AG08396 (cell line): ENCODE measurements at regions not wholly inside any gene's neighbourhood (a gene's known extent, or its start where the extent isn't known, plus 50 kb on each side); places are given as distances from the start of the nearest gene placed in this dataset.

Experiments used
- DNase-seq: peaks from one replicate; pipeline ENCODE4 v3.0.0; 2012; ENCODE audit warnings: low spot score, mixed read lengths

DNA sequence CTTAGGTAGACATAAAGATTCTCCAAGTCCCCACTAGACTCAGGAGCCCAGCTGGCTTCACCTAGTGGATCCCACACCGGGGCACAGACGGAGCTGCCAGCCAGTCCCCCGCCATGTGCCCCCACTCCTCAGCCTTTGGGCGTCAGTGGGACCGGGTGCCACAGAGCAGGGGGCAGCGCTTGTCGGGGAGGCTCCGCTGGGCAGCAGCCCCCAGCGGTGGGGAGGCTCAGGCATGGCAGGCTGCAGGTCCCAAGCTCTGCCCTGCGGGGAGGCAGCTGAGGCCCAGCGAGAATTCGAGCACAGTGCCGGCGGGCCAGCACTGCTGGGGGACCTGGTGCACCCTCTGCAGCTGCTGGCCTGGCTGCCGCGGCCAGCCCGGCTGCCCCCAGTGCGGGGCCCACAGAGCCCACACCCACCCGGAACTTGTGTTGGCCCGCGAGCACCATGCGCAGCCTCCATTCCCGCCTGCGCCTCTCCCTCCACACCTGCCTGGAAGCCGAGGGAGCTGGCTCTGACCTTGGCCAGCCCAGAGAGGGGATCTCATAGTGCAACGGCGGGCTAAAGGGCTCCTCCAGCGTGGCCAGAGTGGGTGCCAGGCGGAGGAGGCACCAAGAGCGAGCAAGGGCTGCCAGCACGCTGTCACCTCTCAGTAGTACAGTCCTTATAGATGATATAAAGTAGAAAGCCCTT is 390.7 kb downstream of the PLK2 start:
- no peak for DNase-seq

DNA sequence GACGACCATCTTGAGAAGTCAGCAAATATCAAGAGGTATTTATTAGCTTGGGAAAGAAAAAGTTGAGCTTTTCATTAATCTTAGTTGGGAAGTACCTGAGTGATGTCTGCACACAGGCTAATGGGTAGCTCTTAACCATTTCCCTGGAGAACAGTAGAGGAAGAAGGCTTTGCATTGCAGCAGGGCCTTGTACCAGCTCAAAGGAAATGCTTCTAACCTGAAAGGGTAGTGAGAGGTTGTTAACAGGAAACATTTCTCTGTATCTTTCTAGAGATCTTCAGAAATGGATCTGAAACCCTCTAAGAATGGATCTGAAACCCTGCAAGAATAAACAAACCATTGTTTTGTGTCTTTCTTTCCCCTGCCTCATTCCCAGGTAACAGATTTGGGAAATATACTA is 393.3 kb downstream of the PLK2 start:
- no peak for DNase-seq

DNA sequence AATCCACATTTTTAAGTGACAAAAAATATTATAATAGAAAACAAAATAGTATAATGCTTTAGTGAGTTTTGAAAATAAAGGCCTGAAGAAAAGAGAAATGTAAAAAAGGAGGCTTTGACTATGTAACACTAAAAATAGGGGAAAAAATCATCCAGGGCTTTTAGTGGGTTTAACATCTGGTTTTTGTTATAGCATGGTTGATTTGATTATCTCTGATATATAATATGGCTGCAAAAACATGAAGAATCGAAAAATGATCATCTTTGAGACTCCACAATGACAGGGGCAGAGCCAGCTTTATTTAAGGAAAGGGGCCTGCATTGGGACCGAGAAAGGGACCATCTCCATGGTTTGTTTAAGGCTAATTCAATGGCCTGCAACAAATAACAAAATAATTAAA is 393.8 kb downstream of the PLK2 start:
- DNase-seq, result no peak

DNA sequence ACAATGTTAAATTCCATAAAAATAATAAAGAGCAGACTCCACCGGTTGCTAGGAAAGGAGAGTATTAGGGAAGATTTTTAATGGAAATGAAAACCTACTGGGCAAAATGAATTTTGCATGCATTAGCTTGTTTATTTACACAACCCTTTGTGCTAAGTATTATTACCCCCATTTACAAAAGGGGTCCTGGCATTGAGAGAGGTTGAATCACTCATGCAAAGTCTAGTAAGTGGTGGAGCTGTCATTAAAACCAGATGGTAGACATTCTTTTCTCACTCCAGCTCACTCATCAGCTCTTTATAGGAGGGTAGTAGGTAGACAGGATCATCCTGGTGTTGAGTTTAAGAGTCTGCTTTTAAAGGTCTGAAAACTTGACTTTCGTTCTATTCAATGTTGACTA is 395.1 kb downstream of the PLK2 start:
- no peak for DNase-seq

DNA sequence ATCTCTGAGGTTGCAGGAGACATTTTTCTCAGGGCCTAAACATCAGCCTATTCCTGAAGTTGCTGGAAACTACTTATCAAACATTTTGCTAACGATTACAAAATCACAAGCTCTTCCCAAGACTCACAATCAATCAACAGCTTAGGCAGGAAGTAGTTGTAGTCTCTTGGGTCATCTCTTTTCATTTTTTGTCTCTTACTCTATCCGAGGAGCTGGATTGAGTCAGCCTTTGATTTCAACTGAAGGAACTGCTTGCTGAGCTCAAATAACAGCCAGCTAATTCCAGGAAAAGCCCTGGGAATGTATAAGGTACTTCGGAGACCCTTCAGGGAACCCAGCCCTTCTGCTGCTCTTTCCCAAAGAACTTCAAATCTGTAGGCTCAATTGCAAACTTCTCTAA is 398.9 kb downstream of the PLK2 start:
- DNase-seq, result peak; percentile 12

DNA sequence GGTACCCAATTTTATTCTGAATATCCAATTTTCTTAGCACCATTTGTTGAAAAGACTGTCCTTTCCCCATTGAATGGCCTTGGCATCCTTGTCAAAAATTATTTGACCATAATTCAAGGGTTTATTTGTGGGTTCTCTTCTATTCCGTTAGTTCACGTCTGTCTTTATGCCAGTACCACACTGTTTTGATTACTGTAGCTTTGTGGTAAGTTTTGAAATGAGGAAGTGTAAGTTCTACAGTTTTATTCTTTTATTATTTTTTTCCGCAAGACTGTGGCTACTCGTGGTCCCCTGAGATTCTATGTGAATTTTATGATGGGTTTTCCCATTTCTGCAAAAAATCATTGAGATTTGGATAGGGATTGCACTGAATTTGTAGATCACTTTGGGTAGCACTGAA is 402.6 kb downstream of the PLK2 start:
- DNase-seq, result no peak

DNA sequence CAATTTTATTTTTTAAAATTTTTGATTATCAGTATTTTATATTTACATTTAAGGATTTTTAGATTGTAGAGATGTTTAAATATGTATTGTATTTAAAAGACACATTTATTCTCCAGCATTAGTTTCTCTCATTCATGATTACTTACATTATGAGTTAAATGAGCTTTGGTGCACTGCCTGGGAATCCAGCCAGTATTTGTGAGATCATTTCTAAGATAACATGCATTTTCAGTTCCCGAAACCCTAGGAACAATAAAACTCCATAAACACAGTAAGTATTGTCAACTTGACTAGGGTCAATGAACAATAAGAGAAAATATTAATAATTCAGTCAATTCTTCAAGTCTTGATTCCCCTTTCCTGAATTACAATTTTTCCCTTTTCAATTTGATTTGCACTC is 403.3 kb downstream of the PLK2 start:
- DNase-seq, result peak; percentile 1

DNA sequence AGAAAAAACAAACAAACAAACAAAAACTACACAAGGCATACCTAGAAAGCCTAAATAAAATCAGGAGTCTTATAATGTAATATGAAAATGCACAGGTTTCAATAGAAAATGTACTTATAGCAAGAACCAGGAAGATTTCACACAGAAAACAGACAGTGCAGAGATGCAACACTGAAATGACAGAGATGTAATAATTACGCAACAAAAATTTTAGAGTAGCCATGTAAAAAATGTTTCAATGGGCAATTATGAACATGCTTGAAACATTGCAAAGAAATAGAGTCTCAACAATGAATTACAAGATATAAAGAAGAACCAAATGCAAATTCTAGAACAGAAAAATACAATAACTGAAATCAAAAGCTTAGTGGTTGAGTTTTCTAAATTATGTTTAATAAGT is 405.9 kb downstream of the PLK2 start:
- no peak for DNase-seq

DNA sequence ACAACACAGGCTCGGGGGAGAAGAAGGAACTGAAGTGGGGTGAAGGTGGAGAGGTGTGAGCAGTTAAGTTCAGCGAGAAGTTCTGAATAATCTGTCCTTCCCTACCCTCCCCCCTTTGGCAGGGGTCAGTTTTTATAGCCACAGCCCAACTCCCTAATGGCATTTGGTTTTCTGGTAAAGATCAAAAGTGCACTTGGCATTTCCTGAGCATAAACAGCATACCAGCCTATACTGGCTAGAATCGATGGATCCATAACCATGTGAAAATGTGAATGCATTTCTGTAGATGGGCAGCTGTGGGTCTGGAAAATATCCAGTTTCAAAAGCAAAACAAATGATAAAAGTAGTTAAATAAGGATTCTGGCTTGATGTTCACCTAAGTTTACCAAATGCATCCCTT is 410.9 kb downstream of the PLK2 start:
- no peak for DNase-seq

DNA sequence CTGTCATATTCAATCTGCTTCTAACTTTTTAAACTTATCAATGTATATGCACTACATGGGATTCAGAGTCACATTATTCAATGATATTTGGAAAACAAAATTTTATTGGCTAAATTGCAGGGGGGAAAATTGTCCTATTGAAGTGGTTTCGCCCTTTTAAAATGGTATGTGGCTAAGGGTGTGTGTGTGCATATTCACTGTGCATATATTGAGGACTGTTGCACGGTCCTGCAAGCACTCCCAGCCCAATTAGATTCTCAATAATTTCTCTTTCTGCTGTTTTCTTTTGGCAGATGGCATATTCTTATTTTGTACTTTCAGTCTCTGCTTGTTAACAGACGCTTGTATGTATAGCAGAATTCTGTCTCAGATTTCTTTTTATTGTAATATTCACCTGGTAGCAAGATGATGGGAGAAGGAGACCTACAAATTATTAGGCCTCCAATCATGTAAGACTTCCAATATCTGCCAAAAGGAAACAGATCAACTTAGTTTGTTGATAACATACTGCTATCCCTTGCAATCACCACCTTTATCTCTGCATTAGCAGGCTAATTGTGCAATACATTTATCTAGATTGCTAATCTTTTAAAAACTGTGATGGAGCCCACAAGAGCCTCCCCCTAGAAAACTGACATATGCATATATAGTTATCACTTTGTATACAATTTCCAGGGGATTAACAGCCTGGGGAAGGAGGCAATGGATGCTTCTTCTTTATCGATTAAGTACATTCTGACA is 411.5 kb downstream of the PLK2 start:
- no peak for DNase-seq

DNA sequence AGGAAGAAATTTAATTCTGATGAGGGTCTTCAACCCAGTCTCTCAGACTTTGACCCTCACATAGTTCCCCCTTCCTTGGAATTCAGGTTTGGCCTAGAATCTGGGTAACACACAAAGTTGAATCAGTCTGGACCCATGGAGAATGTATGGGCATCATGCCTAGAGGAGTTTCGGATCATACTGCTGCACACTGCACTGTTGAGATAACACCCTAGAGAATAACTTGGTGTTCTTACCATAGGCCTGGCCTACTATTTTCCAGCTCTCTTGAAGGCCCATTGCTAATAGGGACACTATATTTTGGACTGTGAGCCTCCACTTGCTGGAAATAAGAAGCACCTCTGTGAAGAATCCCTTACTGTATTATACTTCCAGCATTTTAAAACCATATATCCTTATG is 413.5 kb downstream of the PLK2 start:
- DNase-seq, result no peak

DNA sequence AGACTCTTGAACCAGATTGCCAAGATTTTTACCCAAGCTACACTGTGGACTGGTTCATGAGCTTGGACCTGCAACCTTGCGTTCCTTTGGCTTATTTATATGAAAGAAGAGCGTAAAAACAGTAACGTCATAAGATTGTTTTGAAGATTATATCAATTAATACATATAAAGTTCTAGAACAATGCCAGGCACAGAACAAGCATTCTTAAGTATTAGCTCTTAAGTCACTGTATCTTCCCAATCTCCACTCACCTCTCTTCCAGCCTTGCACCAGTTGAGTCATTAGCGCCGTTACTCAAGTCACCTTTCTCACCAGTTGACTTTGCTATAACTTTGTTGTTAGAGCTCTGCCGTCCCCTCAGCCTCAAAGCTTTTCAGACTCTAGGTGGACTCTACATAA is 415.7 kb downstream of the PLK2 start:
- DNase-seq, result no peak

DNA sequence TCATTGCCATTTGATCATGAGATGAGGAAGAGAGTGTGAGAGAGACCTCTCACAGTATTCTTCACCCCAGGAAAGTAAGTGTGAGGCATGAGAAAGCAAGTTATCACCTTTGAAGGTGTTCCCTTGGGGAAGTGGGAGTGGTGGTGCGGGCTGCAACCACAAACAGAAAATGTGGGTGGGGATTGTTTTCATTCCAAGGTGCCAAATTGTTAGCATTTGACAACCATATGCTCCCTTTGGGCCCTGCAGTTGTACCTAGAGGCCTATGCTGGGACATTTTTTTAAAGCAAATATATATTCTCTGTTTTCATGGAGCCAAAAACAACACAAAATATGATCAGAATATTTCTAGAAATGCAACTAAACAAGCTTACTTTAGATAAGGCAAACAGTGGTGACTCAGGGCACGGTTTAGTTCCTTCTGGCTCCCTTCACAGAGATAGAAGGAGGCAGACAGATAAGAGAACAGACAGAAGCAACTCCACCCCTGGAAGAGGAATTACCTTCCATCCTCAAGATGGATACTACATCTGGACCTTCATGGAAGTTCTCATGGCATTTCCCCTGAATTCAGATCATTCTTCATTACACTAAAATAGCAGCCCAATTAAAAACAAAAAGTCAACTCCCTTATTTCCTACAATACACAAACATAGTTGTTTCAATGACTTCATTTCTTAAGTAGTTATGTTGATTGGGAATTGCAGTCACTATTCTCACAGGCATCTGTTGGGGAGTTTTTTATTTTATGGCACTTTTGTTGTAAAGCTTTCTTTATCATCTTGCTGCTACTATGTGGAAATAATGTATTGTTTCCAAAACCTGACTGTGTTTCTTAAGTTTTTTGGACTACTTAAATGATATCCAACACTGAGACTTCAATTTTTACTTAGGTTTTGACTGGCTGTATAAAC is 416.6 kb downstream of the PLK2 start:
- no peak for DNase-seq

DNA sequence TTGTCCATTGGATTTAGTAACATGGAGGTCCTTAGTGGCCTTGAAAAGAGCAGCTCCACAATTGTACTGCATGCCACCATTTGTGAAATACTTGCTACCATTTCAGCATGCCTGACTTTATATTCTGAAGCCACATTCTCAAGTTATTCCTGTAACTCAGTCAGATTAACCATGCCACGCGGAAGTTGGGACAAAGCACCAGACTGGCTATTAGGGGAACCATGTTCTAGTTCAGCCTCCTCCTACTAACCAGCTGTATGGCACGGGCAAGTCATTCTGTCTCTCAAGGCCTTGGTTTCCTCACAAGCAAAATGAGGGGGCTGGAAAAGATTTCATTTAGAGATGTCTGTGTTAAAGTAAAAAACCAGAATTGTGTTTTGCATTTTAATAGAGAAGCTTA is 418.0 kb downstream of the PLK2 start:
- no peak for DNase-seq

DNA sequence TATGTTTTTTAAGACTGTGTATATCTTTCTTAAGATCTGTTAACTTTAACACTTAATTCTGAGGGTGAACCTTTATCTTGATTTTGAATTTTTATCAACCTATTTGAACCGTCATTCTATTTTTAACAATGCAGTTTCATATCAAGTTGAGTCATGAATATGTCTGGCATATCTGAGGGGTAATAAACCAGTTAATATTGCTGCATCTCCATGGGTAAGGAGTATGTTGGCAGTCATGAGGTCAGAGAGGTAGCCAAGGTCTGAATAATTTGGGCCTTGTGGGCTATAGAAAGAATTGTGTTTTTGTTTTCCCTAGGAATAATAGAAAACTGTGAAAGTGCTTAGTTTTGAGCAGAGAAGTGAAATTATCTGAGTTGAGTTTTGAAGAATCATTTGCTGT is 419.0 kb downstream of the PLK2 start:
- no peak for DNase-seq

DNA sequence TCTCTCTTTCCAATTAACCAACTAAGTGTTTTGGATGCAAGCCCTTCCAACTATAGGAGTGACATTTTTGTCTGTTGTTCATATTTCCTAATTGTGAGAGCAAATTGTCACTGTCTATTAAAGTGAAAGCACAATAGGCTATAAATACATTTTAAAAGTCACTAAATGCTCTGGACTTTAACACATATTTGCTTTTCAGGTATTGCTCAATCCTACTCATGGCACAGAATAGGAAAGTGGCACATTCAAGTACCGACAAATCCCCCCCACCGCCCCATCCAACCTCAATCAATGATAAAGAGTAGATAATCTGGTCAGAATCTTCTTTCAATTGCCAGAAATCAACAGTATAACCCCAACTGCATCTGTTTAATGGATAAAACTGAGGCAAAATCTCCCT is 419.8 kb downstream of the PLK2 start:
- DNase-seq, result no peak

DNA sequence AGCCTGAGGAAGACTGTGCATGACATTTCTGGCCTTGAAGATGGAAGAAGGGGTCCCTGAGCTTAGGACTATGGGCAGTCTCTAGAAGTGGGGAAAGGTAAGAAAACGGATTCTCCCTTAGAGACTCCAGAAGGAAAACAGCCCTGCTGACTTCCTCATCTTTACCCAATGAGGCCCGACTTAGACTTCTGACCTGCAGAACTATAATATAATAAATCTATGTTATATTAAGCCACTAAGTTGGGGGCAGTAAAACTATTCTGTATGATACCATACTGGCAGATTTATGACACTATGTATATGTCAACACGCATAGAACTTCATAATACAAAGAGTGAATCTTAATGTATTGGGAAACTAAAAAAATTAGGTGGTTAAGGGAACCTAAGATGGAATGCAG is 422.0 kb downstream of the PLK2 start:
- DNase-seq, result no peak

DNA sequence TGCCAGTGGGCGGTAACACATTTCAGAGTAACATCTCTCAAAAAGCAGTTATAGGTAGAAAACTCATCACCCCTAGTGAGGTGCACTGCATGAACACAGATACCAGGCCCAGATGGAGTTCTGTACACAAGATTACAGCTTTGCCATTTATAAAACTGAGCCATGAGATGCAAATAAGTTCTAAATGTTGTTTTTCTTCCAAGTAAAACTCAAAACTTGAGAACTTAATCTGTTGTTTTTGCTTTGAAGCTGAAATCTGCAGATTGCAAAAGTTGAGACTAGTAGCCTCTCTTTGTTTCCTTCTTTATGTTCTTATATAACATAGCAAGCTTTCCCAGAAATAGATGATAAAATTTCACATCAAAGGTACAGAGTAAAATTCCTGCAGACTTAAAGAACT is 434.1 kb downstream of the PLK2 start:
- DNase-seq, result no peak

DNA sequence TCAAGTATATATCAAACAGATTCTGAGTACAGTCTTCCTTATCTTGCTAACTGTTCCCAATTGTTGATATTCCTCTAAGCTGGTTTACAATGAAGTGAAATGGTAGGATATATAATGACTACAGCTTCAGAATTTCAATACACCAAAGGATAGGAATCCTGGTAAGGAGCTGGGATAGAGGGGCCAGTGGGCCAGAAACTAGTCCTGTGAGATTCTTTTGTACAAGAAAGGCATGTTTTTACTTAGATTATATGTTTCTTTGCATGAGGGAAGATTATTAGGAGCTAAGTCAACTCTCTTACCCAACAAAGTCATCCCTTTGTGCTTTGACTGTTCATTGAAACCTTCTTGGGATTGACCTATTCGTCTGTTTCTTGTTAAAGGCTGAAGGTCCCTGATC is 435.7 kb downstream of the PLK2 start:
- DNase-seq, result no peak

DNA sequence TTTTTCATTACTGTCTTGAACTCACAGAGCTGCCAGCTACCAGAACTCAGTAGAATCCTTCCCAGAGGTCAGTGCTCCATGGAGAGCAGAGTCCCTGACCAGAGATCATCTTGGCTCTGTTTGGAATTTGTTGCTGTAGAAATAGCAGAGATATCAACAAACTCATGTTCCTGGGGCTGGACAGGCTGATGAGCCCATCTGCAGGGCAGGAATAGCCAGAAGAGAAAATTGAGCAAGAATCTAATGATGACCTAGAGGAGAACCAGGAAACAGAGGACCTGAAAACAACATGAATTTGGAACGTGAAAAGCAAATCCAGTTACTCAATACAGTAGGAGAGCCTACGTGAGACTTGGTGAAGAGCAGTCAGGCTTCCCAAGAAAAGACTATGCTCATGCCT is 437.8 kb downstream of the PLK2 start:
- peak; percentile 29 for DNase-seq

DNA sequence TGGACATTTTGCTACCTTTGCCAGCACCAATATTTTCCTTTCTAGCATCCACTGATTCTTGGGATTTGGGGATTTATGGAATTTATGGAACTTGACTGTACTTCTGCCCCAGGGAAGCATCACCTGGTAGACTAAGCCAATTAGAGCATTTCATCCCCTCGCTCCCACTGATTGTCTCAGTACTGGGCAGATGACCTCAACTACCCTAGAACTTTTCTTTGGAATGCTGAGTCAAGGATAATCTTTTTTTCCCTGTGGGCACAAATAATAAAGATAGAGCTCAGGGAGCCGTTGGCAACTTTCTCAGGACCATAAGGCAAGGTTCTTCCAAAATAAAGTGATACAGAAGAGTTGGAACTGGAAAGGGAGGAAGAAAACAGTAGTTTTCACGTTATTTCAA is 438.4 kb downstream of the PLK2 start:
- DNase-seq, result no peak

DNA sequence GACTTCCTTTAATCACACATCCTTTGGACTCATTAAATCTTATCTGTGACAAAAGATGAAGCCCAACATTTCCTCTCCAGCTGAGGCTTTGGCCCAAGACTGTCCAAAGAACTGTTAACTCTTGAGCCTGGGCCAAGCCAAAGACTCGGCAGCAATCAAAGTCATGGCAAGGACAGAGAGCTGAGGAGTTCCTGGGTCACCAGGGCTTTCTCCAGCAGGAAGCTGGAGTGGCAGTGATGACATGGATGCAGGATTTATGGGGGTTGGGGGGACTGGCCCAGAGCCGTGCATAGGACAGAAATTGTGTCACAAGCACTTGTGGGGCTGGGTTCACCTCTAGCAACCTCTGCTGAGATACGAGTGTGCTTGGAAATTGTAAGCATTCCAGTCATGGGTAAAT is 440.3 kb downstream of the PLK2 start:
- no peak for DNase-seq

DNA sequence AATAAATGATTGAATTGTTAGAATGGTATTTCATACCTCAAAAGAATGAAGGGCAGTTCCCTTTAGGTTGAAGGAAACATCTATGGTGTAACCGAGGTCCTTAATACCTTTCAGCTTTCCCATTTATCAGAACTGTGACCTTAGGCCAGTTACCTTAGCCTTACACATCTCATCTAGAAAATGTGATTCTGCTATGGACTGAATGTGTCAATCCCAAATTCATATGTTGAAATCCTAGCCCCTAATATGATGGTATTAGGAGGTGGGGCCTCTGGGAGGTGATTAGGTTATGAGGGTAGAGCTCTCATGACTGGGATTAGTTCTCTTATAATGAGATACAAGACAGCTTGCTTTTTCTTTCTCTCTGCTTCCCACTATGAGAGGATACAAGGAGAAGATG is 441.9 kb downstream of the PLK2 start:
- DNase-seq, result no peak
